ENCODE measurements at regions not wholly inside any gene's neighbourhood (a gene's known extent, or its start where the extent isn't known, plus 50 kb on each side); places are given as distances from the start of the nearest gene placed in this dataset.

GRCh38 chr7:9854605-9855004, 1119.1 kb upstream of the PHF14 start:
- H3K9ac ChIP-seq (ENCODE audit: low read length) = no peak overlapping the region
- no peak overlapping the region for H2AFZ ChIP-seq (ENCODE audit: low read length)
- no peak overlapping the region for H3K4me3 ChIP-seq (ENCODE audit: low read depth, low read length, poor library complexity, severe bottlenecking)
- H3K4me1 ChIP-seq (ENCODE audit: insufficient read depth, low read length, severe bottlenecking) = peaks cover 11% of the 10 kb centered on the region
- no peaks in the 10 kb centered on the region for H3K79me2 ChIP-seq (ENCODE audit: insufficient read depth, low read length)
- no peaks in the 10 kb centered on the region for H3K9me3 ChIP-seq (ENCODE audit: low read length)
- H3K4me2 ChIP-seq (ENCODE audit: low read length) = no peak overlapping the region
- no peaks in the 10 kb centered on the region for H3K27me3 ChIP-seq (ENCODE audit: insufficient read depth, low read length)
- no peaks in the 10 kb centered on the region for H4K20me1 ChIP-seq (ENCODE audit: insufficient read depth, low read length)
- H3K36me3 ChIP-seq (ENCODE audit: insufficient read depth, low read length) = no peaks in the 10 kb centered on the region
- no peaks in the 10 kb centered on the region for H3F3A ChIP-seq (ENCODE audit: insufficient read depth, low read length)
- no peaks in the 10 kb centered on the region for H3K9me2 ChIP-seq (ENCODE audit: low read depth, low read length)
- TF ChIP-seq CTCF (IDR thresholded peaks at IDR 0.05; ENCODE audit: low read length) = no peak
- no peak for TF ChIP-seq EZH2 (IDR thresholded peaks at IDR 0.05; ENCODE audit: borderline replicate concordance, low read length)
- no peak overlapping the region for H3K27ac ChIP-seq (ENCODE audit: low read depth, low read length, poor library complexity, severe bottlenecking)

- Histone ChIP-seq H3F3A (ENCODE audit: insufficient read depth, low read length) (no peaks in the 10 kb centered on the region), H3K4me1 (ENCODE audit: insufficient read depth, low read length, severe bottlenecking) (peaks cover 6% of the 10 kb centered on the region), H3K27ac (ENCODE audit: low read depth, low read length, poor library complexity, severe bottlenecking) (no peak overlapping the region), H3K9me3 (ENCODE audit: low read length) (no peaks in the 10 kb centered on the region), H3K9me2 (ENCODE audit: low read depth, low read length) (no peaks in the 10 kb centered on the region), H4K20me1 (ENCODE audit: insufficient read depth, low read length) (no peaks in the 10 kb centered on the region), H2AFZ (ENCODE audit: low read length) (no peak overlapping the region), H3K4me3 (ENCODE audit: low read depth, low read length, poor library complexity, severe bottlenecking) (no peak overlapping the region), H3K27me3 (ENCODE audit: insufficient read depth, low read length) (no peaks in the 10 kb centered on the region), H3K36me3 (ENCODE audit: insufficient read depth, low read length) (no peaks in the 10 kb centered on the region), H3K79me2 (ENCODE audit: insufficient read depth, low read length) (no peaks in the 10 kb centered on the region), H3K9ac (ENCODE audit: low read length) (no peak overlapping the region), H3K4me2 (ENCODE audit: low read length) (no peak overlapping the region)
- TF ChIP-seq CTCF (IDR thresholded peaks at IDR 0.05; ENCODE audit: low read length) (no peak), EZH2 (IDR thresholded peaks at IDR 0.05; ENCODE audit: borderline replicate concordance, low read length) (no peak)
These were observed 1117.0 kb upstream of the PHF14 start for GRCh38 chr7:9856668-9857067.

GRCh38 chr7:9863545-9863944, 1110.1 kb upstream of the PHF14 start:
- H3K9ac ChIP-seq (ENCODE audit: low read length) = no peak overlapping the region
- H2AFZ ChIP-seq (ENCODE audit: low read length) = no peak overlapping the region
- H3K36me3 ChIP-seq (ENCODE audit: insufficient read depth, low read length) = no peaks in the 10 kb centered on the region
- no peaks in the 10 kb centered on the region for H4K20me1 ChIP-seq (ENCODE audit: insufficient read depth, low read length)
- no peak overlapping the region for H3K4me2 ChIP-seq (ENCODE audit: low read length)
- H3K79me2 ChIP-seq (ENCODE audit: insufficient read depth, low read length) = no peaks in the 10 kb centered on the region
- peaks cover 10% of the 10 kb centered on the region for H3K4me1 ChIP-seq (ENCODE audit: insufficient read depth, low read length, severe bottlenecking)
- no peaks in the 10 kb centered on the region for H3F3A ChIP-seq (ENCODE audit: insufficient read depth, low read length)
- H3K9me3 ChIP-seq (ENCODE audit: low read length) = no peaks in the 10 kb centered on the region
- no peaks in the 10 kb centered on the region for H3K27me3 ChIP-seq (ENCODE audit: insufficient read depth, low read length)
- TF ChIP-seq EZH2 (IDR thresholded peaks at IDR 0.05; ENCODE audit: borderline replicate concordance, low read length) = no peak
- TF ChIP-seq CTCF (IDR thresholded peaks at IDR 0.05; ENCODE audit: low read length) = no peak
- no peaks in the 10 kb centered on the region for H3K9me2 ChIP-seq (ENCODE audit: low read depth, low read length)
- H3K27ac ChIP-seq (ENCODE audit: low read depth, low read length, poor library complexity, severe bottlenecking) = no peak overlapping the region
- H3K4me3 ChIP-seq (ENCODE audit: low read depth, low read length, poor library complexity, severe bottlenecking) = no peak overlapping the region

All from OCI-LY1 (cell line).